Gastrocnemius medialis (tissue), 4 donors: ENCODE measurements at regions not wholly inside any gene's neighbourhood (a gene's known extent, or its start where the extent isn't known, plus 50 kb on each side); places are given as distances from the start of the nearest gene placed in this dataset.

ENCODE experiments used
- ATAC-seq, 2 donors: fragments of 150-250 bp; one replicate each; pipeline ENCODE4 v1.9.1; 2016
- DNase-seq, 2 donors: peaks; one replicate each; pipeline ENCODE4 v3.0.0-alpha.2; 2019
- H3K27ac ChIP-seq, 4 donors: fragments of 200-600 bp; sonication (generic); 1 replicate in 1 of 4; 2 replicates in 3 of 4; pipeline ENCODE4 v1.5.1; 2016 to 2018; ENCODE audit warnings: mild to moderate bottlenecking in 2 of 4, moderate library complexity in 1 of 4
- H3K27me3 ChIP-seq, 3 donors: fragments of 200-600 bp; sonication (generic) in 2 of 3; 1 replicate in 1 of 3; 2 replicates in 2 of 3; pipeline versions ENCODE4 v1.5.1 to v1.6.0; 2016 to 2019; ENCODE audit warnings: mild to moderate bottlenecking in 1 of 3, moderate library complexity in 1 of 3
- H3K36me3 ChIP-seq, 2 donors: fragments of 200-600 bp; sonication (generic) in 1 of 2; one replicate each; pipeline ENCODE4 v1.5.1; 2017 to 2018
- H3K4me1 ChIP-seq, 2 donors: fragments of 200-600 bp; sonication (generic) in 1 of 2; one replicate each; pipeline ENCODE4 v1.5.1; 2016 to 2017; ENCODE audit warnings: mild to moderate bottlenecking in 2 of 2
- H3K4me3 ChIP-seq, 4 donors: fragments of 200-600 bp; sonication (generic) in 3 of 4; 1 replicate in 1 of 4; 2 replicates in 3 of 4; pipeline ENCODE4 v1.5.1; 2016 to 2019; ENCODE audit warnings: mild to moderate bottlenecking in 2 of 4
- H3K9me3 ChIP-seq, 3 donors: fragments of 200-600 bp; sonication (generic) in 2 of 3; 1 replicate in 1 of 3; 2 replicates in 2 of 3; pipeline ENCODE4 v1.5.1; 2016 to 2019
- POLR2A ChIP-seq, 2 donors: fragments of 450-650 bp; IDR thresholded peaks; one replicate each; pipeline ENCODE4 v1.6.1; 2017; ENCODE audit warnings: antibody characterized with exemption in 2 of 2, mild to moderate bottlenecking in 2 of 2, moderate library complexity in 2 of 2
- in situ Hi-C, 4 donors: fragments of 200-750 bp; cut with MboI; loops; one replicate each; pipeline versions ENCODE4 v1.15.0 to v1.8.0; 2017; ENCODE audit warnings: low sequenced_read_pairs in 4 of 4
- intact Hi-C: fragments of 100-400 bp; cut with DNase I; formaldehyde crosslinking; loops from one replicate; pipeline ENCODE4 v1.15.1; 2023; ENCODE audit warnings: low total_unique reads
- TF ChIP-seq, protein P1 (sequence below), 5 experiments: fragments of 450-650 bp in 3 of 5; fragments of 200-600 bp in 2 of 5; sonication (generic) in 2 of 5; IDR thresholded peaks in 4 of 5; conservative IDR thresholded peaks in 1 of 5; 1 replicate in 4 of 5; 2 replicates in 1 of 5; pipeline ENCODE4 v1.5.1; 2016 to 2019; ENCODE audit warnings: antibody characterized with exemption in 5 of 5, mild to moderate bottlenecking in 3 of 5, moderate library complexity in 3 of 5

- no peaks in the 10 kb centered on the region for H3K36me3 ChIP-seq
- in situ Hi-C loops (no loop called here), intact Hi-C loops (no loop called here)
- H3K4me3 ChIP-seq = no peak overlapping the region
- H3K9me3 ChIP-seq = no peaks in the 10 kb centered on the region
- H3K27ac ChIP-seq = no peak overlapping the region
- no peaks in the 10 kb centered on the region for H3K4me1 ChIP-seq
- DNase-seq (no peak), ATAC-seq (no peak)
- no peak for TF ChIP-seq POLR2A (IDR thresholded peaks at IDR 0.05)
- TF ChIP-seq, protein P1, sequence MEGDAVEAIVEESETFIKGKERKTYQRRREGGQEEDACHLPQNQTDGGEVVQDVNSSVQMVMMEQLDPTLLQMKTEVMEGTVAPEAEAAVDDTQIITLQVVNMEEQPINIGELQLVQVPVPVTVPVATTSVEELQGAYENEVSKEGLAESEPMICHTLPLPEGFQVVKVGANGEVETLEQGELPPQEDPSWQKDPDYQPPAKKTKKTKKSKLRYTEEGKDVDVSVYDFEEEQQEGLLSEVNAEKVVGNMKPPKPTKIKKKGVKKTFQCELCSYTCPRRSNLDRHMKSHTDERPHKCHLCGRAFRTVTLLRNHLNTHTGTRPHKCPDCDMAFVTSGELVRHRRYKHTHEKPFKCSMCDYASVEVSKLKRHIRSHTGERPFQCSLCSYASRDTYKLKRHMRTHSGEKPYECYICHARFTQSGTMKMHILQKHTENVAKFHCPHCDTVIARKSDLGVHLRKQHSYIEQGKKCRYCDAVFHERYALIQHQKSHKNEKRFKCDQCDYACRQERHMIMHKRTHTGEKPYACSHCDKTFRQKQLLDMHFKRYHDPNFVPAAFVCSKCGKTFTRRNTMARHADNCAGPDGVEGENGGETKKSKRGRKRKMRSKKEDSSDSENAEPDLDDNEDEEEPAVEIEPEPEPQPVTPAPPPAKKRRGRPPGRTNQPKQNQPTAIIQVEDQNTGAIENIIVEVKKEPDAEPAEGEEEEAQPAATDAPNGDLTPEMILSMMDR (IDR thresholded peaks at IDR 0.05 in 4 of 5, conservative IDR thresholded peaks at IDR 0.05 in 1 of 5) = no peak
- no peaks in the 10 kb centered on the region for H3K27me3 ChIP-seq
These were observed 471.7 kb upstream of the CDH7 start for GRCh38 chr18:65278939-65279667.

DNA sequence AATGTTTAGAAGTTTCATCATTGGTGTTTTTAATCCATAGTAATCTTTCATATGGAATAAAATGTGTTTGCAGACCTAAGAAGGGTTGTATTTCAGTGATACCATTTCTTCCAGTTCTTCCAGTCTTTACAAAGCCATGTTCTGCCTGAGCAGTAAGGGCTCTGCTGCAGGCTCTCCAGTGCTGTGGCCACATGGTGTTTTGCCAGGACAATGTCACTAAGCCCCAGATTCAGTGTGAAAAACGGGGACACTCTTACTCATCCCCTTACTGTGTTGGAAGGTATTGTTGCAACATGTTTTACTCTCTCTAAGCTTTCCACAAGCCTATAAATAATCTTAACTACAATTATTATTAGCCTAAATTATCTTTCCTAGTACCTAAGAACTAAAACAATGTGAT lies 481.4 kb upstream of the CDH7 start:
- in situ Hi-C loops = no loop called here
- Histone ChIP-seq H3K4me3 (no peak overlapping the region), H3K27ac (no peak overlapping the region), H3K9me3 (no peaks in the 10 kb centered on the region), H3K27me3 (no peaks in the 10 kb centered on the region), H3K36me3 (no peaks in the 10 kb centered on the region), H3K4me1 (no peaks in the 10 kb centered on the region)
- intact Hi-C loops = no loop called here
- TF ChIP-seq, protein P1 (IDR thresholded peaks at IDR 0.05 in 4 of 5, conservative IDR thresholded peaks at IDR 0.05 in 1 of 5) = no peak
- no peak for TF ChIP-seq POLR2A (IDR thresholded peaks at IDR 0.05)
- ATAC-seq (no peak), DNase-seq (no peak)

DNA sequence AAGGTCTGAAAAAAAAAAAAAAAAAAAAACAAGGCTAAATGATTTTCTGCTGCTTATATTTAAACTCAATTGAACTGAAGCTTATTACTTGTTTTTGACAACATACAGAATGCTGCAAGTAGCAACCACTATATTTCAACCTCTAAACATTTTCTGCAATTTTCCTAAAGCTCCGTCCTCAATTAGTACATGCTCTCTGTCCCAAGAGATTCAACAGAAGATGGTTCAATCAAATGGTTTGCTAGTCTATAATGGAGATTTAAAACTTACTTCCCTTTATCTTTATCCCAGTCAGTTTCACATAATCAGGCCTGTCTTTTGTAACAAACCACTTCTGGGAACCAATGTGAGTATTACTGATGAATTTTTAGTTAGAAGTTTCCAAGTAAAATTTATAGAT lies 485.1 kb upstream of the CDH7 start:
- no peak overlapping the region for H3K4me3 ChIP-seq
- H3K27me3 ChIP-seq = no peaks in the 10 kb centered on the region
- no peaks in the 10 kb centered on the region for H3K9me3 ChIP-seq
- H3K27ac ChIP-seq = no peak overlapping the region
- no peak for DNase-seq
- no peaks in the 10 kb centered on the region for H3K4me1 ChIP-seq
- in situ Hi-C loops = no loop called here
- ATAC-seq = no peak
- H3K36me3 ChIP-seq = no peaks in the 10 kb centered on the region
- no peak for TF ChIP-seq POLR2A (IDR thresholded peaks at IDR 0.05)
- TF ChIP-seq, protein P1 (IDR thresholded peaks at IDR 0.05 in 4 of 5, conservative IDR thresholded peaks at IDR 0.05 in 1 of 5) = no peak
- intact Hi-C loops = no loop called here

DNA sequence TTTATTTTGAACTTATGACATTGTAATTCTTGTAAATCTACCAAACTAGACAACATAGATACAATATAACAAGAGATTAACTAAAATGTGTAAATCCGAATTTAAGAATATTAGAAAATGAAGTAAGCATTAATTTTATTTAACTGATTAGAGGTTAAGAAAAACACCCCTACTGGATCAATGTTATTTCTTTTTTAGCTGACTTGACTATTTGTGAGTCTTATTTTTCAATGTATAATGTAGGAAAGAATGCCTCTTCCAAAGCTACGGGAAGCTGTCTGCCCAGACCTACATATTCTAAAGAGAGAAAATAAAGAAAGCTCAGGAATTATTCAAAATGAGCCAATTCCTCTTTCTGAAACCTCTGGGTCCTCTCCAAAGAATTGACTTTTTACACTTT lies 490.8 kb upstream of the CDH7 start:
- ATAC-seq (no peak), DNase-seq (no peak)
- Histone ChIP-seq H3K27me3 (no peaks in the 10 kb centered on the region), H3K36me3 (no peaks in the 10 kb centered on the region), H3K4me1 (no peaks in the 10 kb centered on the region), H3K4me3 (no peak overlapping the region), H3K9me3 (no peaks in the 10 kb centered on the region), H3K27ac (no peak overlapping the region)
- in situ Hi-C loops = no loop called here
- TF ChIP-seq POLR2A (IDR thresholded peaks at IDR 0.05) = no peak
- TF ChIP-seq, protein P1 (IDR thresholded peaks at IDR 0.05 in 4 of 5, conservative IDR thresholded peaks at IDR 0.05 in 1 of 5) = no peak
- intact Hi-C loops = no loop called here

- Histone ChIP-seq H3K4me1 (no peaks in the 10 kb centered on the region), H3K4me3 (no peak overlapping the region), H3K9me3 (no peaks in the 10 kb centered on the region), H3K27me3 (no peaks in the 10 kb centered on the region), H3K36me3 (no peaks in the 10 kb centered on the region), H3K27ac (no peak overlapping the region)
- DNase-seq (no peak), ATAC-seq (no peak)
- in situ Hi-C loops = no loop called here
- no peak for TF ChIP-seq POLR2A (IDR thresholded peaks at IDR 0.05)
- TF ChIP-seq, protein P1 (IDR thresholded peaks at IDR 0.05 in 4 of 5, conservative IDR thresholded peaks at IDR 0.05 in 1 of 5) = no peak
- intact Hi-C loops = no loop called here
These were observed 491.4 kb upstream of the CDH7 start for GRCh38 chr18:65259403-65259802.
